HG03103 (cell line): ENCODE measurements at regions not wholly inside any gene's neighbourhood (a gene's known extent, or its start where the extent isn't known, plus 50 kb on each side); places are given as distances from the start of the nearest gene placed in this dataset.

Experiments
- ATAC-seq: cut with Tn5 transposase; IDR thresholded peaks from one replicate; pipeline ENCODE4 v1.9.1; 2021; ENCODE audit warnings: low read depth; ENCODE audit not compliant: unreplicated experiment

DNA sequence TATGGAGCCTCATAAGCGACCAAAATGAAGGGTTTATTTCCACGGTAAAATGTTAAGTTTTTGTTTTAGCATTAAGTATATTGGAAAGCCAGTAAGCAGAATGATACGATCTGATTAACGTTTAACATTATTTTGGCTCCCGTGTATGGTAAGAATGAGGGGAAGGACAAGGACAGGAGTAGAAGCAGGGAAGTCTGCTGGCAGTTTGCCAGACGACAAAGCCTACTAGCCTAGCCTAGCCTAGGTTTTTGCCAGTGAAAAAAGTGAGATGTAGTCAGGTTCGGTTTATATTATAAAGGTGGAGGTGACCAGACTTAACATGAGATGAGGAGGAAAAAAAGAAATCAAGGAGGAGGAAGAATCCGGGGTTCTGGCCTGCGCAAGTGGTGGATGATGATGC lies 78.9 kb upstream of the ARHGAP32 start:
- no peak for ATAC-seq

- no peak for ATAC-seq
These were observed 78.3 kb upstream of the ARHGAP32 start for GRCh38 chr11:129270446-129270845.

- no peak for ATAC-seq
These were observed 76.2 kb upstream of the ARHGAP32 start for GRCh38 chr11:129268371-129268770.

DNA sequence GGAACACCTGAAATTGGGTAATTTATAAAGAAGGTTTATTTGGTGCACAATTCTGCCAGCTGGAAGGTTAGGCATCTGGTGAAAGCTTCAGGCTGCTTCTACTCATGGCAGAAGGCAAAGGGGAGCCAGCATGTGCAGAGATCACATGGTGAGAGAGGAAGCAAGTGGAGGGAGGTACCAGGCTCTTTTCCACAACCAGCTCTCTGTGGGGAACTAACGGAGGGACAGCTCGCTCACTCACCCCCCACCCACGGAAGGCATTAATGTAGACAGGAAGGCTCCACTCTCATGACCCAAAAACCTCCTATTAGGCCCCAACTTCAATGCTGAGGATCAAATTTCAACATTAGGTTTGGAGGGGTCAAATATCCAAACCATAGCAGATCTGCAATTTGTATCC lies 75.6 kb upstream of the ARHGAP32 start:
- ATAC-seq: no peak

DNA sequence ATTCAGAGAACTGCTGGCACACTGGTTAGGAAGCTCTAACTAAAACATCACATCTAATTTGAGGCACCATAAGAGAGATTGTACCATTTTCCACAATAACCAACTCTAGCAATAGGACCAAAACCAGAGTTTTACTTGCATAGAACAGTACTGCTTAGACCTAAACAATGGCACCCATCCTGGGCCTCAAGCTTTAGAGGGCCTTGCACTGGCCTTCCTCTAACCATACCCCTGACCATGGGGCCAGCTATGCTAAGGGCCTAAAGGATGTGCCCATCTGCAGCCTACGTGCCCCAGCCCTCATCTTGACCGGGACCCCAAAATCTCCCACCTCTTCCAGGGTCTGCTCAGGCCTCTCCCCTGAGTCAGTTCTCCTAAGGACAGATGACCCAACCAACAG lies 74.4 kb upstream of the ARHGAP32 start:
- no peak for ATAC-seq

DNA sequence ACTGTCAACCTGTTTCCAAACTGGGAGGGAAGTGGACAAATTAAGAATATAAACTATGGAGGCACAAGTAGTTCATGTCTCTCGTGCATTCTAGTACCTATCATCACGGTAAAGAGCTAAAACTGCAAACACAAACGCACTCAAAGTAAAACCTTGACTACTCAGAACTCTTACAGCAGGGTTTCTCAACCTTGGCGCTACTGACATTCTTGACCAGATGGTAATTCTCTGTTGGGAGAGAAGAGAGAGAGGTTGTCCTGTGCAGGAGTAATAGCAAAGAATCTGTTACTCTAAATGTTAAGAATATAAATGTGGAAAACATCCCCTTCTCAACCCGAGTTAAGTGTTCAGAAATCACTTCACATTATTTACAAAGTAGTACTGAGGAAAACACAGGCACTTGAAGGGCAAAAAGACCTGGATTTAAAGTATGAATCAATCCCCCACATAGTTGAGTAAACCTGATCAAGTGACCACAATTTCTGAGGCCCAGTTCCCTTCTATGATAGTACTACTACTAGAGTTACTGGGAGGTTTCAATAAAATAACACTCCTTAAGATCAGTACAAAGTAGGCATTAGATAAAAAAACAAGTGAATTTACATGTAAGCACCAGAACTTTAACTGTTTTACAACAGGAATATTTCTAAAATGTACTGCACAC lies 73.1 kb upstream of the ARHGAP32 start:
- ATAC-seq: no peak

GRCh38 chr11:129264114-129264513 lies 72.0 kb upstream of the ARHGAP32 start:
- no peak for ATAC-seq

- ATAC-seq: no peak
These were observed 68.6 kb upstream of the ARHGAP32 start for GRCh38 chr11:129260750-129261149.

DNA sequence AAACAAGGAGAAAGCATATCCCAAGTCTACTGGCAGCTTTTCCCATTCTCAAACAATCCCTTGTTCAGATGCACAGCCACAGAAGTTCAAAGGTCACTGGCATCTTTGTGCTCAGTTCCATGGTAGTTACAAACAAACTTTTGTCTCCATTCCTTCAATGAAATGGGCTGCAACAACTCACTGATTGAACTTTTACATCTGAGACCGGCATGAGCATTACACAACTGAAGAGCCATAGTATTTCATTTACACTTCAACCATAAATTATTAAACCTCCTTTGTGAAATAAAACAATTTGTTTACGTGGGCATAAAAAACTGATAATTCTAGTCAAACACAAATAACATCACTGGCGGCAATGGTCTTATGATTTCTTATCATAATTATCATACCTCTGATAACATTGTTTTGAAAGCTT lies 67.8 kb upstream of the ARHGAP32 start:
- no peak for ATAC-seq

GRCh38 chr11:129258205-129258604 lies 66.1 kb upstream of the ARHGAP32 start:
- no peak for ATAC-seq

DNA sequence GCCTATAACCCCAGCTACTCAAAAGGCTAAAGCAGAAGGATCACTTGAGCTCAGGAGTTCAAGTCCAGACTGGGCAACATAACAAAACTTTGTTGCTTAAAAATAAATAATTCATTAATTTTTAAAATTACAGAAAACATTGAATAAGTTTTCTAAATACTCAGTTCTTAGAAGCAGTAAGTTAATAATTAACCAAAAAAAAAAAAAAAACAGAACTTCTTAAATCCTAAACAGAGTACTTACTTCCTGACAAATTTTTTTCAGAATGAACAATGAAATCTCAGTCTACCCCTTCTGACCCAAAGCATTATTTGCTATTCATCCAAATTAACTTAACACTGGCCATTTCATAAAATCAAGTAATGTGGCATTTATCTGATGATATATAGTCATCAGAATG lies 65.4 kb upstream of the ARHGAP32 start:
- ATAC-seq: no peak

DNA sequence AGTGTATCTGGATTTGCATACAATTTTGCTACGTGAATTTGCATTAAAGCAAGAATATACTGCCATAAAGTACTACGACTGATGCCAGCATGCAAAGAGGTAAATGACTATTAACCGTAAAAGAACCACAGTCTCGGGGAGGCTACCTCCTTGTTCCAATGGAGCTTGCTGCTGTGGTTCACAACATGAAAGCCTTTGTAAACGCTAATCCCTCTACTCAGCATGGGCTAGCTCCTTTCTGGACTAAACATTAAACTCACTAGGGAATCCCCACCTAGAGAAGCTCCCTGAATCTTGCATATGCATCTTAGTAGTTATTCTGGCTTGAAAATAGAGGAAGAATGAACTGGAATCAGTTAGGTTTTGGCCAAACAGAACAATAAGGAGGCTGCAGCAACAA lies 60.5 kb upstream of the ARHGAP32 start:
- ATAC-seq: no peak

DNA sequence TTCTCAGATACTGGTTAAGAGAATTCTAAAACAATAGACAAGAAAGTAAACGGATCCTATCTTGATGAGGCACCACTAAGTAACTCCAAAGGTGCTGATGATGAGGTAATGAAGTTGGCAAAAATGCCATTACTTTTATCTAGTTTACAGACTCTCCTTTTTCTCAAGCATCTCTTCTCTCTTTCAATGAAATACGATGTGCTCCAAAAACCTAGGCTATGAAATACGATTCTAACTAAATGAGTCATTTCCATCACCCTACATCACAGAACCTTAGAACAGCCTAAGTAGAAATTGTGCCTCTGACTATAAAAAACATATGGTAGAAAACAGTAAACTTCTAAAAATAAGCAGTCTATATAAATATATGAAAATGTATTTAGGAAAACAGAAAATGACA lies 58.9 kb upstream of the ARHGAP32 start:
- ATAC-seq: no peak

DNA sequence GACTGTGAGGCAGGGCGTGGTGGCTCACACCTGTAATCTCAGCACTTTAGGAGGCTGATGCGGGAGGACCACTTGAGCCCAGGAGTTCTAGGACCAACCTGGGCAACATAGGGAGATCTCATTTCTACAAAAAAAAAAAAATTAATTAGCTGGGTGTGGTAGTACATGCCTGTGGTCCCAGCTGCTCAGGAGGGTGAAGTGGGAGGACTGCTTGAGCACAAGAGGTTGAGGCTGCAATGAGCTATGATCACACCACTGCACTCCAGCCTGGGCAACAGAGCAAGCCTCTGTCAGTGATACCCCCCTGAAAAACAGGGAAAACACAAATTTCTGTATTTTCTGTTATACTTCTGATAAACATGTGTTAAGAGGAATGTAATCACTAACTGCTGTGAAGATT lies 57.8 kb upstream of the ARHGAP32 start:
- ATAC-seq: no peak

DNA sequence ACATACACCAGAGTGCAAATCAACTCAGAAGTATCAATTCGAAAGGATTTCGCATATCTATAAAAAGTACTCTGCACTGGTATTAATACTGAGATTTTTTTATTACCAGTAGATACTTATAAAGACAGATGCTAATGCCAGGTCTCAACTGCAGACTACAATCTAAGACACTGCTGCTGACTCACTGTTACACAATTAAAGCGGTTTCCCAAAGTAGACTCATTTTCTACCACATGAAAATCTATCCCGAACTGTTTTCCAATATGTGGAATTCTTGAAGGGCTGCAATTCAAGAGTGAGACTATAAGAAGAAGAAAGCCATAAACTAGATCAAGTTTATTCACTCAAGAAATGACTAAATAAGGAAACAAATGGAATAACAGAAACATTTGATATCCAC lies 57.2 kb upstream of the ARHGAP32 start:
- no peak for ATAC-seq

- no peak for ATAC-seq
These were observed 56.5 kb upstream of the ARHGAP32 start for GRCh38 chr11:129248618-129249017.

- ATAC-seq: no peak
These were observed 55.0 kb upstream of the ARHGAP32 start for GRCh38 chr11:129247135-129247534.

GRCh38 chr11:129242855-129243254 lies 50.7 kb upstream of the ARHGAP32 start:
- no peak for ATAC-seq
